ENCODE measurements at regions not wholly inside any gene's neighbourhood (a gene's known extent, or its start where the extent isn't known, plus 50 kb on each side); places are given as distances from the start of the nearest gene placed in this dataset.

DNA sequence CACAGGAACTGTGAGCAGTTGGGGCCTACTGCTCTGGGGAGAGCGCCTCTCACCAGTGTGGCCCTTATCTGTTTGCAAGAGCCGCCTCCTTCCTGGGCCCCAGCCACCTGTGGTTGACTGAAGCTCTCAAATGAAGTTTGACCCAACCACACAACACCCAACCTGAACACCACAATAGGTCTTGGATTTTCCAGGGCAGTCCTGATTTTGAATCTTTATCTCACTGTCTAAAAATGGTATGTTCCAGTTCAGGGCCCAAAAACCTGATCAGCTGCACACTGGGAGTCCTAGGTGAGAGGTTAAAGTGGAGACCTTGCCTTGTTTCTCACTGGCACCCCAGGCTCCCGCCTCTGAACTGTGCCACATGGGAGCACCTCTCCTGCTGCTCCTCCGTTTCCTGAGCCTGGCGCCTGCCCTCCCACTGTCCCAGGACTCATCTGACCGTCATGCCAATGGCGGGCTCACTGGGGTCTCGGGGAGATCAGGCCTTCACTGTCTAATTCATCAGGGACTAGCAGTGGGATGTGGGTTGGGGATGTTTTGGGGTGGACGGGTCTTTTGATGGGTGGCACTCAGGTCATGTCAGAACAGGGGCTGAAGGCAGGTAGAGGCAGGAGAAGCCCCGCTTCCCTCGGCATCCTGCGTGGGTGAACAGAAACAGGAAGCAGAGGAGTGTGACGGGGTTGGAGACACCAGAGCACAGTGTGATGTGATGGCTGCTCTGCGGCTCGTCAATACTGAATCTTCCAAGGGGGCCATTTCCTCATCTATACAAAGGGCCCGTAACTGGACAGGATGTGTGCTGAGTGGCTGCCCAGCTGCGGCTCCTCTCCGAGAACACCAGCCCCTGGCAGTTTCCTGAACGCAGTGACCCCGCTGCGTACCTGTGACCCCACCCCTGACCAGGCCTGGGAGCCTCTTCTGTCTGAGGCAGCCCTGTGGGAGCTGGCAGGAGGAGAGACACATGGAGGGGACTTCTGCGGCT, 59.6 kb upstream of the ITPKB start:
- Histone ChIP-seq H2BK5ac (ENCODE audit: insufficient read length, low read length) (no peak overlapping the region), H3K4me1 (ENCODE audit: insufficient read depth, low read length) (no peaks in the 10 kb centered on the region), H4K91ac (ENCODE audit: insufficient read length, low read depth, low read length) (no peak overlapping the region), H3K9me3 (ENCODE audit: control insufficient read depth, low read depth, low read length) (no peaks in the 10 kb centered on the region), H3K14ac (ENCODE audit: insufficient read depth, low read length) (no peak overlapping the region), H3K9ac (ENCODE audit: extremely low read depth, insufficient read length, low read length) (no peak overlapping the region), H3K56ac (ENCODE audit: insufficient read length, low read depth, low read length) (no peak overlapping the region), H2BK120ac (ENCODE audit: low read depth, low read length, poor library complexity, severe bottlenecking) (no peak overlapping the region), H3K27me3 (ENCODE audit: insufficient read depth, low read length) (no peaks in the 10 kb centered on the region), H3K23ac (ENCODE audit: insufficient read length, low read depth, low read length) (no peak overlapping the region), H2BK20ac (ENCODE audit: low read depth, low read length, poor library complexity, severe bottlenecking) (no peak overlapping the region), H3K18ac (ENCODE audit: insufficient read length, low read depth, low read length) (no peak overlapping the region), H3K4me2 (ENCODE audit: insufficient read depth, insufficient read length, low read length) (no peak overlapping the region), H3K79me1 (ENCODE audit: insufficient read depth, low read depth, low read length, poor library complexity, severe bottlenecking) (no peaks in the 10 kb centered on the region), H3K23me2 (ENCODE audit: insufficient read length, low read depth, low read length, poor library complexity, severe bottlenecking) (no peaks in the 10 kb centered on the region), H3K79me2 (ENCODE audit: insufficient read depth, low read length) (no peaks in the 10 kb centered on the region), H4K5ac (ENCODE audit: insufficient read length, low read depth, low read length) (no peak overlapping the region), H4K20me1 (ENCODE audit: control insufficient read depth, insufficient read depth, insufficient read length) (no peaks in the 10 kb centered on the region), H3T11ph (ENCODE audit: low read length) (no peak overlapping the region), H3K27ac (ENCODE audit: insufficient read length, low read depth, low read length) (no peak overlapping the region), H4K8ac (replicated peaks; ENCODE audit: insufficient read length, low read depth, low read length) (no peak overlapping the region), H2AFZ (ENCODE audit: low read length) (no peak overlapping the region), H2BK12ac (ENCODE audit: insufficient read length, low read depth, low read length) (no peak overlapping the region), H2BK15ac (ENCODE audit: low read depth, low read length) (no peak overlapping the region), H2AK5ac (ENCODE audit: insufficient read length, low read length) (no peak overlapping the region), H3K4ac (ENCODE audit: low read depth, low read length) (no peak overlapping the region)
- Mint-ChIP-seq H3K4me3 (no peak overlapping the region), H3K27me3 (ENCODE audit: low read depth) (peaks cover 3% of the 10 kb centered on the region), H3K27ac (peak overlapping the region in 1 of 3 experiments; percentile 34; a peak in 1 of 7 replicates), H3K4me1 (no peaks in the 10 kb centered on the region), H3K9me3 (no peaks in the 10 kb centered on the region), H3K36me3 (ENCODE audit: insufficient read depth in 1 of 3, low read depth in 3 of 3) (no peaks in the 10 kb centered on the region; a peak in 1 of 7 replicates)
- no CpG with 5 or more reads among the region's 22 CpGs for WGBS (ENCODE audit: extremely low coverage, insufficient read length, low lambda C conversion rate)
- DNase-seq = no peak
- TF ChIP-seq, protein P1, sequence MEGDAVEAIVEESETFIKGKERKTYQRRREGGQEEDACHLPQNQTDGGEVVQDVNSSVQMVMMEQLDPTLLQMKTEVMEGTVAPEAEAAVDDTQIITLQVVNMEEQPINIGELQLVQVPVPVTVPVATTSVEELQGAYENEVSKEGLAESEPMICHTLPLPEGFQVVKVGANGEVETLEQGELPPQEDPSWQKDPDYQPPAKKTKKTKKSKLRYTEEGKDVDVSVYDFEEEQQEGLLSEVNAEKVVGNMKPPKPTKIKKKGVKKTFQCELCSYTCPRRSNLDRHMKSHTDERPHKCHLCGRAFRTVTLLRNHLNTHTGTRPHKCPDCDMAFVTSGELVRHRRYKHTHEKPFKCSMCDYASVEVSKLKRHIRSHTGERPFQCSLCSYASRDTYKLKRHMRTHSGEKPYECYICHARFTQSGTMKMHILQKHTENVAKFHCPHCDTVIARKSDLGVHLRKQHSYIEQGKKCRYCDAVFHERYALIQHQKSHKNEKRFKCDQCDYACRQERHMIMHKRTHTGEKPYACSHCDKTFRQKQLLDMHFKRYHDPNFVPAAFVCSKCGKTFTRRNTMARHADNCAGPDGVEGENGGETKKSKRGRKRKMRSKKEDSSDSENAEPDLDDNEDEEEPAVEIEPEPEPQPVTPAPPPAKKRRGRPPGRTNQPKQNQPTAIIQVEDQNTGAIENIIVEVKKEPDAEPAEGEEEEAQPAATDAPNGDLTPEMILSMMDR (conservative IDR thresholded peaks at IDR 0.05) = no peak

All from H9 (cell line).